ENCODE measurements at regions not wholly inside any gene's neighbourhood (a gene's known extent, or its start where the extent isn't known, plus 50 kb on each side); places are given as distances from the start of the nearest gene placed in this dataset.

DNA sequence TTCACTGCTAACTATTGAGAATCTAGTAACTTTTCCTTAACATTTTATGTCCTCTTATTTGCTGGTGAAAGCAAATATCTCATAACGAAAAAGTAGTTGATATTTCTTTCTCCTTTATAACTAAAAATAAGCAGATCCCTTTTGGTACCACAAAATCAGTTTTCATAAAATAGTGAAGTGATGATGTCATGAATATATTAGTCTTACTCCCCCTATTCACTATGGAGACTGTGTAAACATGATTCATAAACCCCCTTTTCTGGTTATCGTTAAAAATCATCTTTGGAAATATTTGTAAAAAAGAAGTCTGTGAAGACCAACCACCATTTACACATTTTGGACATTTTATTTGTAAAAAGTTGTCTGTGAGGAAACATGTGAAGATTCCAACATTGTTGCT is 734.9 kb downstream of the NUP35 start:
- Histone ChIP-seq H3K4me2 (ENCODE audit: insufficient read depth, low read length) (no peak overlapping the region), H3K9ac (replicated peaks; ENCODE audit: extremely low read depth, insufficient read depth, low read length) (no peak overlapping the region), H3K4me1 (ENCODE audit: control insufficient read depth, extremely low read depth, insufficient read depth, low read length) (no peaks in the 10 kb centered on the region), H2AFZ (ENCODE audit: low read depth, low read length) (no peak overlapping the region), H3K27me3 (ENCODE audit: control insufficient read depth in 2 of 2, insufficient read depth in 2 of 2, low read length in 2 of 2) (no peaks in the 10 kb centered on the region), H3K36me3 (ENCODE audit: control insufficient read depth in 2 of 2, extremely low read depth in 1 of 2, insufficient read depth in 2 of 2, low read length in 2 of 2) (no peaks in the 10 kb centered on the region), H3K9me1 (replicated peaks; ENCODE audit: control insufficient read depth, extremely low read depth, insufficient read depth, low read length) (no peaks in the 10 kb centered on the region), H3K79me2 (ENCODE audit: control insufficient read depth, insufficient read depth, low read length) (no peaks in the 10 kb centered on the region), H3K27ac (ENCODE audit: insufficient read depth, low read depth, low read length) (no peak overlapping the region), H4K20me1 (replicated peaks; ENCODE audit: control insufficient read depth, extremely low read depth, insufficient read depth, low read length) (no peaks in the 10 kb centered on the region), H3K4me3 (replicated peaks in 1 of 3; ENCODE audit: insufficient read depth in 1 of 3, low read depth in 1 of 3, low read length in 3 of 3) (no peak overlapping the region), H3K9me3 (replicated peaks; ENCODE audit: control insufficient read depth, insufficient read depth, low read length) (no peaks in the 10 kb centered on the region)
- ChIA-PET CTCF (no interaction called here), POLR2A (no interaction called here)
- TF ChIP-seq, protein P1, sequence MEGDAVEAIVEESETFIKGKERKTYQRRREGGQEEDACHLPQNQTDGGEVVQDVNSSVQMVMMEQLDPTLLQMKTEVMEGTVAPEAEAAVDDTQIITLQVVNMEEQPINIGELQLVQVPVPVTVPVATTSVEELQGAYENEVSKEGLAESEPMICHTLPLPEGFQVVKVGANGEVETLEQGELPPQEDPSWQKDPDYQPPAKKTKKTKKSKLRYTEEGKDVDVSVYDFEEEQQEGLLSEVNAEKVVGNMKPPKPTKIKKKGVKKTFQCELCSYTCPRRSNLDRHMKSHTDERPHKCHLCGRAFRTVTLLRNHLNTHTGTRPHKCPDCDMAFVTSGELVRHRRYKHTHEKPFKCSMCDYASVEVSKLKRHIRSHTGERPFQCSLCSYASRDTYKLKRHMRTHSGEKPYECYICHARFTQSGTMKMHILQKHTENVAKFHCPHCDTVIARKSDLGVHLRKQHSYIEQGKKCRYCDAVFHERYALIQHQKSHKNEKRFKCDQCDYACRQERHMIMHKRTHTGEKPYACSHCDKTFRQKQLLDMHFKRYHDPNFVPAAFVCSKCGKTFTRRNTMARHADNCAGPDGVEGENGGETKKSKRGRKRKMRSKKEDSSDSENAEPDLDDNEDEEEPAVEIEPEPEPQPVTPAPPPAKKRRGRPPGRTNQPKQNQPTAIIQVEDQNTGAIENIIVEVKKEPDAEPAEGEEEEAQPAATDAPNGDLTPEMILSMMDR (IDR thresholded peaks at IDR 0.05; ENCODE audit: extremely low read depth in 1 of 2, insufficient read depth in 1 of 2, low read depth in 1 of 2, low read length in 2 of 2) = no peak
- TF ChIP-seq POLR2AphosphoS5 (IDR thresholded peaks at IDR 0.05; ENCODE audit: insufficient read depth, low read depth, low read length) (no peak), MYC (IDR thresholded peaks at IDR 0.05; ENCODE audit: low read depth, low read length) (no peak), POLR2A (IDR thresholded peaks at IDR 0.05; ENCODE audit: low read depth, low read length) (no peak), JUN (IDR thresholded peaks at IDR 0.05; ENCODE audit: borderline replicate concordance, insufficient read depth, insufficient read length, low read depth) (no peak)
- no peak for FAIRE-seq
- BruUV-seq (replicated peaks) = no TSS peak
- dilution Hi-C loops (cut with MboI; ENCODE audit: extremely low pct_ligation_motif_present, low sequenced_read_pairs) = no loop called here
- DNase-seq (ENCODE audit: low read depth, low spot score) = no peak
- intact Hi-C loops (cut with micrococcal nuclease) = no loop called here

DNA sequence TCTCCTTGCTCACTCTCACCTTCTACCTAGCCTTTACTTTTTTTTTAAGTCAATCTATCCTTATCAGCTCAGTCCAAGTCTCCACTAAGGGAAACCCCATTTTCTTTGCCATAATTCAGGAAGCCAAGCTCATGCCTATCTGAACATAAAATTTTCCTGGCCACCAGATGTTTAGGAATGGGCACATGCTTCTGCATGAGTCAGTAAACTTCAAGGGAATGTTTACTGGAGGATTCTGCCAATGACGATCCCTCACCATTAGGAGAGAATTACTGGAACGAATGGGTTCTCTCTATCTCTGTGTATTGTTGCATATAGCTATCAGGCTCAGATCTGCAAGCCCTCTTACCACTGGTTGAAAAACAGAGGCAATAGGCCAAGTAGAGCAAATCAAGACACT is 731.7 kb upstream of the ZNF804A start:
- dilution Hi-C loops (cut with MboI; ENCODE audit: extremely low pct_ligation_motif_present, low sequenced_read_pairs) (no loop called here), intact Hi-C loops (cut with micrococcal nuclease) (no loop called here)
- ChIA-PET POLR2A (no interaction called here), CTCF (no interaction called here)
- FAIRE-seq (no peak), DNase-seq (ENCODE audit: low read depth, low spot score) (no peak)
- no peak overlapping the region for H3K4me3 ChIP-seq (replicated peaks in 1 of 3; ENCODE audit: insufficient read depth in 1 of 3, low read depth in 1 of 3, low read length in 3 of 3)
- H4K20me1 ChIP-seq (replicated peaks; ENCODE audit: control insufficient read depth, extremely low read depth, insufficient read depth, low read length) = no peaks in the 10 kb centered on the region
- no peaks in the 10 kb centered on the region for H3K4me1 ChIP-seq (ENCODE audit: control insufficient read depth, extremely low read depth, insufficient read depth, low read length)
- H3K9me1 ChIP-seq (replicated peaks; ENCODE audit: control insufficient read depth, extremely low read depth, insufficient read depth, low read length) = no peaks in the 10 kb centered on the region
- H2AFZ ChIP-seq (ENCODE audit: low read depth, low read length) = no peak overlapping the region
- TF ChIP-seq GATA2 (IDR thresholded peaks at IDR 0.05; ENCODE audit: insufficient read depth, insufficient read length, low read depth, low read length) = no peak
- TF ChIP-seq POLR2A (IDR thresholded peaks at IDR 0.05; ENCODE audit: low read depth, low read length) = no peak
- no peak for TF ChIP-seq POLR2AphosphoS5 (IDR thresholded peaks at IDR 0.05; ENCODE audit: insufficient read depth, low read depth, low read length)
- no peak for TF ChIP-seq JUN (IDR thresholded peaks at IDR 0.05; ENCODE audit: borderline replicate concordance, insufficient read depth, insufficient read length, low read depth)
- TF ChIP-seq, protein P2, sequence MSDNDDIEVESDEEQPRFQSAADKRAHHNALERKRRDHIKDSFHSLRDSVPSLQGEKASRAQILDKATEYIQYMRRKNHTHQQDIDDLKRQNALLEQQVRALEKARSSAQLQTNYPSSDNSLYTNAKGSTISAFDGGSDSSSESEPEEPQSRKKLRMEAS (IDR thresholded peaks at IDR 0.05; ENCODE audit: insufficient read depth, insufficient read length) = no peak
- TF ChIP-seq, protein P1 (IDR thresholded peaks at IDR 0.05; ENCODE audit: extremely low read depth in 1 of 2, insufficient read depth in 1 of 2, low read depth in 1 of 2, low read length in 2 of 2) = no peak
- TF ChIP-seq EZH2 (IDR thresholded peaks at IDR 0.05; ENCODE audit: borderline replicate concordance, low read depth, low read length, severe bottlenecking) = no peak
- TF ChIP-seq FOS (IDR thresholded peaks at IDR 0.05; ENCODE audit: borderline replicate concordance, insufficient read depth, low read length) = no peak
- no peaks in the 10 kb centered on the region for H3K9me3 ChIP-seq (replicated peaks; ENCODE audit: control insufficient read depth, insufficient read depth, low read length)
- no peak overlapping the region for H3K4me2 ChIP-seq (ENCODE audit: insufficient read depth, low read length)
- H3K27ac ChIP-seq (ENCODE audit: insufficient read depth, low read depth, low read length) = no peak overlapping the region
- no TSS peak for BruUV-seq (replicated peaks)
- no peaks in the 10 kb centered on the region for H3K27me3 ChIP-seq (ENCODE audit: control insufficient read depth in 2 of 2, insufficient read depth in 2 of 2, low read length in 2 of 2)
- no peaks in the 10 kb centered on the region for H3K79me2 ChIP-seq (ENCODE audit: control insufficient read depth, insufficient read depth, low read length)
- no peaks in the 10 kb centered on the region for H3K36me3 ChIP-seq (ENCODE audit: control insufficient read depth in 2 of 2, extremely low read depth in 1 of 2, insufficient read depth in 2 of 2, low read length in 2 of 2)
- no peak overlapping the region for H3K9ac ChIP-seq (replicated peaks; ENCODE audit: extremely low read depth, insufficient read depth, low read length)

Measured in endothelial cell of umbilical vein (primary cell).